ENCODE measurements at regions not wholly inside any gene's neighbourhood (a gene's known extent, or its start where the extent isn't known, plus 50 kb on each side); places are given as distances from the start of the nearest gene placed in this dataset.
A peak's percentile ranks its signal among the peaks of the same experiment; 100 is the strongest.
"Not testable (repeated sequence)": the region's sequence is repeated elsewhere in the genome, so short reads cannot be mapped to it uniquely, and the experiment has no call there.

DNA sequence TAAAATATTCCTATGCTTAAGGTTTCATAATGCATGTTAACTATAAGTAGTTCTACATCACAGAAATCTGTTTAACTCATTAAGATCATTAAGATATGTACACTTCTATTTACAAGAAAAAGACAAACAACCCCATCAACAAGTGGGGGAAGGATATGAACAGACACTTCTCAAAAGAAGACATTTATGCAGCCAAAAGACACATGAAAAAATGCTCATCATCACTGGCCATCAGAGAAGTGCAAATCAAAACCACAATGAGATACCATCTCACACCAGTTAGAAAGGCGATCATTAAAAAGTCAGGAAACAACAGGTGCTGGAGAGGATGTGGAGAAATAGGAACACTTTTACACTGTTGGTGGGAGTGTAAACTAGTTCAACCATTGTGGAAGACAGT, 1084.3 kb downstream of the GATA3 start:
- DNase-seq; ATAC-seq; intact Hi-C loops (cut with DNase I): not testable (repeated sequence)

- DNase-seq (no peak), ATAC-seq (peak in 1 of 2 donors; percentile 25)
- intact Hi-C loops (cut with DNase I) = no loop called here
These were observed 1085.9 kb downstream of the GATA3 start for GRCh38 chr10:9140373-9140772.

- intact Hi-C loops (cut with DNase I) = no loop called here
- ATAC-seq (no peak), DNase-seq (no peak)
These were observed 1093.0 kb downstream of the GATA3 start for GRCh38 chr10:9147475-9147874.

DNA sequence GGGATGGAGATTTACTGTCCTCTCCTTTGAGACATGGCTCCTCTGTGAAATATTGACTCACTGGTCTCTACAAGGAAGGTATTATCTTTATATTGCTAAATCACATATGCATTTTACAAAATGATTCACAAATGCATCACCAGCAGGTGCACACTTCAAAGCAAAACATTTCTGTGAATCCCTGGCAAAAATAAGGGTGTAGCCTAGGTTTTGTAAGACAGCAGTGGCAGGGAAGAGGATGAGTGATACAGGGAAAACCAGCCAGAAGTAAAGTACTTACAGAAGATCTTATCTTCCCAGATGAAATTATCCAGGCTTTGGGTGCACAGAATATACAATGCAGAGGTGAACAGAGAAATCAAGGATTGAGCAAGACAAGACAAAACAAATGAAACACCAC, 1094.6 kb downstream of the GATA3 start:
- intact Hi-C loops (cut with DNase I) = no loop called here
- ATAC-seq (no peak), DNase-seq (no peak)

GRCh38 chr10:9153057-9153456, 1098.6 kb downstream of the GATA3 start:
- ATAC-seq; DNase-seq; intact Hi-C loops (cut with DNase I): not testable (repeated sequence)

GRCh38 chr10:9157656-9158055, 1103.2 kb downstream of the GATA3 start:
- DNase-seq (no peak), ATAC-seq (no peak)
- intact Hi-C loops (cut with DNase I) = no loop called here

DNA sequence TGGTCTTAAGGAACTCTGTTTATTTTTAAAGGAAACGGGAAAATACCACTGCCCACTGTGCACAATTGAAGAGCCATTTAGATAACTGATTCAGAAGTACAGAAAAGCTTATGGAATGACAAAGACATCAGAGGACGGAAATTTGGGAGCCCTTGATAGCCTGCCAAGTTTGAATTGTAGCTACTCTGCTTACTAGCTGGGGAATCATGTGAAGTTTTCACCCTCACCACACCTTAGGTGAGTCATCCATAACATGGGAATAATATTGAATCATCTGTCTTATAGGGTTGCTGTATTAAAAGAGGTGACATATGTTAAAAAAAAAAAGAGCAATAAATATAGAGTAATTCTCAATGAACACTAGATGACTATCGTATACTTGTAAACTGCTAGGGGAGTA, 1104.2 kb downstream of the GATA3 start:
- no peak for DNase-seq

GRCh38 chr10:9160275-9160674, 1105.8 kb downstream of the GATA3 start:
- intact Hi-C loops (cut with DNase I) = no loop called here
- no peak for DNase-seq
- ATAC-seq = no peak

More for the DNA sequence above, 1104.2 kb downstream of the GATA3 start:
- intact Hi-C loops (cut with DNase I) = no loop called here
- no peak for ATAC-seq

GRCh38 chr10:9163699-9164098, 1109.2 kb downstream of the GATA3 start:
- intact Hi-C loops (cut with DNase I) = no loop called here
- ATAC-seq = no peak

GRCh38 chr10:9166770-9167169, 1112.3 kb downstream of the GATA3 start:
- no peak for ATAC-seq
- intact Hi-C loops (cut with DNase I) = no loop called here

More at GRCh38 chr10:9163699-9164098, 1109.2 kb downstream of the GATA3 start:
- DNase-seq = no peak

GRCh38 chr10:9172276-9172675, 1117.8 kb downstream of the GATA3 start:
- DNase-seq (no peak), ATAC-seq (no peak)
- intact Hi-C loops (cut with DNase I) = no loop called here

More at GRCh38 chr10:9166770-9167169, 1112.3 kb downstream of the GATA3 start:
- DNase-seq = no peak

GRCh38 chr10:9175200-9175599, 1120.7 kb downstream of the GATA3 start:
- intact Hi-C loops (cut with DNase I) = no loop called here
- DNase-seq = no peak
- ATAC-seq = no peak

DNA sequence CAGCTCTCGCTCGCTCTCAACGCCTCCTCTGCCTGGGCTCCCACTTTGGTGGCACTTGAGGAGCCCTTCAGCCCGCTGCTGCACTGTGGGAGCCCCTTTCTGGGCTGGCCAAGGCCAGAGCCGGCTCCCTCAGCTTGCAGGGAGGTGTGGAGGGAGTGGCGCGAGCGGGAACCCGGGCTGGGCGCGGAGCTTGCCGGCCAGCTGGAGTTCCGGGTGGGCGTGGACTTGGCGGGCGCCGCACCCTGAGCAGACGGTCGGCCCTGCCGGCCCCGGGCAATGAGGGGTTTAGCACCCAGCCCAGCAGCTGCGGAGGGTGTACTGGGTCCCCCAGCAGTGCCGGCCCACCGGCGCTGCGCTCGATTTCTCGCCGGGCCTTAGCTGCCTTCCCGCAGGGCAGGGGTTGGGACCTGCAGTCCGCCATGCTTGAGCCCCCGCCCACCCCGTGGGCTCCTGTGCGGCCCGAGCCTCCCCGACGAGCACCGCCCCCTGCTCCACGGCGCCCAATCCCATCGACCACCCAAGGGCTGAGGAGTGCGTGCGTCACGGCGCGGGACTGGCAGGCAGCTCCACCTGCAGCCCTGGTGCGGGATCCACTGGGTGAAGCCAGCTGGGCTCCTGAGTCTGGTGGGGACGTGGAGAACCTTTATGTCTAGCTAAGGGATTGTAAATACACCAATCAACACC, 1128.9 kb downstream of the GATA3 start:
- intact Hi-C loops (cut with DNase I); DNase-seq; ATAC-seq: not testable (repeated sequence)

DNA sequence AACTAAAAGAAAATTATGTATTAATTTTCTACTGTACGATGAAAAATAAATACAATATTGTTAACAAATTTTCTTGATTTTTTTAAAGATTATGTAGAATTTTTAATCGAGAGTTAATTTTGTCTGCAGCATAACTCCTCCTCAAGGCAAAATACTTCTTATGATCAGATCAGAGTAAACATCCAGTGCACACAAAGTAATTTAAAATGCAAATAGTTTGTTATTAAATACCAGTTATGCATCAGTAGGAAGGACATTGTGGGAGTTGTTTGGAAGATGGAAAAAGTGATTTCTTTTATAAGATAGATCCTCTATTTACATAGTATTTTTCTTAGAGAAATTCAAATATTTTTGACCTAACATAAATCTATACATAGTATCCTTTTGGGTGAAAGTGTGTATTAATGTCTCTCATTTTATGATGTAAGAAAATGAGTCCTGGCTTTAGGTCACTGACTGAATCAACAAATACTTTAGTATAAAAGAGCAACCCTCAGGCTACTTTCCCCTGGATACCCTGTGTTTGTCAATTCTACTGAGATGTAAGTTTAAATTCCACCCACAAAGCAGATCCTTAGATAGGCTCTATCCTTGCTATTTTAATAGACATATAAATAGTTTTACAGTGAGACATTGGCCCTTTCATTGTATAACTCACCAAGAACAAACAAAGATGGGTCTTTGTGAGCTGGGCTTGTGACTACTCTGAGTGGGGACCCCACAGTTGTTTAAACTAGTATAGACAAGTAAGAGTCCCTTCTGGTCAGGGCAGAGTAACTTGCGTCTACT, 1133.7 kb downstream of the GATA3 start:
- intact Hi-C loops (cut with DNase I) = no loop called here
- ATAC-seq (no peak), DNase-seq (no peak)

DNA sequence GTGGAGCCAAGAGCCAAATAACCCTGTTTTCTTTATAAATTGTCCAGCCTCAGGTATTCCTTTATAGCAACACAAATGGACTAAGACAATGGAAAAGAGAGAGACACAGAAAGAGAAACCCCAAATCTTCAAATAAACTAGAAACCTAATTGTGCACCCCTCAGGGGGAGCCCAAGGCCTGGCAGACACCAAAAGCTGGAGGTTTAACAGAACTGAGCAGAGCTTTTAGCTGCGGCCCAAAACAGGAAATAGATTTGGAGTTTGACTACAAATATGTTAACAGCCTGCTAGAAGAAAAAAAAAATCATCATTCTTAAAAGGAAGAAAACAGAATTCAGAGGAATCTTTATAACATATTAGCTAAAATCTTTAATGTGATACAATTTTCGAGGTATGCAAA, 1135.0 kb downstream of the GATA3 start:
- intact Hi-C loops (cut with DNase I) = no loop called here
- no peak for DNase-seq
- ATAC-seq = no peak

GRCh38 chr10:9193120-9193519, 1138.6 kb downstream of the GATA3 start:
- DNase-seq (no peak), ATAC-seq (no peak)
- intact Hi-C loops (cut with DNase I) = no loop called here

- intact Hi-C loops (cut with DNase I) = no loop called here
- DNase-seq (no peak), ATAC-seq (no peak)
These were observed 1140.9 kb downstream of the GATA3 start for GRCh38 chr10:9195385-9195784.

- no peak for DNase-seq
- intact Hi-C loops (cut with DNase I) = no loop called here
These were observed 1144.1 kb downstream of the GATA3 start for GRCh38 chr10:9198611-9199010.

DNA sequence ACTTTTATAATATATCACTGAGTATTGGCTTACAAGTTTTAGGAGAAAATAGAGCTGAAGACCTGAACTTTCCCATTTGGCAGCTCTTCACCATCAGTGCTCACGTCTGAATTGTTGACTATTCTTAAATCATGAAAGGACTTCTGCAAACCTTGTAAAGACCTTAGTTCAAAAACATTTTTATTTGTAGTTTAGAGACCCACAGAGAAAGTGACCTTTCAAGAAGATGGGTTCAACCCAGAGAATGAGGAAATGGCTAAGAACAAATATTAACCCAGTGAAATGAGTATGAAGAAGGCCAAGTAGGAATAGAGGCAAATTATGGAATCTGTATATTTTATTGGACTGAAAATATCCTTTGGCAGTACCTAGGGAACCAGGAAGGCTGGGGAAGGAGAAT, 1151.1 kb downstream of the GATA3 start:
- intact Hi-C loops (cut with DNase I) = loop anchor here in 1 of 2 donors (10.0 kb wide), 1 partner anchor 1331 kb away; no protein-coding TSS in a partner anchor
- DNase-seq = no peak
- no peak for ATAC-seq

More at GRCh38 chr10:9198611-9199010, 1144.1 kb downstream of the GATA3 start:
- no peak for ATAC-seq

- ATAC-seq (peak in 1 of 2 donors; percentile 34), DNase-seq (peak; percentile 51)
- intact Hi-C loops (cut with DNase I) = loop anchor here in 1 of 2 donors (10.0 kb wide), 1 partner anchor 1334 kb away; no protein-coding TSS in a partner anchor
These were observed 1154.8 kb downstream of the GATA3 start for GRCh38 chr10:9209105-9209798.
